ENCODE measurements at regions not wholly inside any gene's neighbourhood (a gene's known extent, or its start where the extent isn't known, plus 50 kb on each side); places are given as distances from the start of the nearest gene placed in this dataset.
"Not testable (repeated sequence)": the region's sequence is repeated elsewhere in the genome, so short reads cannot be mapped to it uniquely, and the experiment has no call there.

DNA sequence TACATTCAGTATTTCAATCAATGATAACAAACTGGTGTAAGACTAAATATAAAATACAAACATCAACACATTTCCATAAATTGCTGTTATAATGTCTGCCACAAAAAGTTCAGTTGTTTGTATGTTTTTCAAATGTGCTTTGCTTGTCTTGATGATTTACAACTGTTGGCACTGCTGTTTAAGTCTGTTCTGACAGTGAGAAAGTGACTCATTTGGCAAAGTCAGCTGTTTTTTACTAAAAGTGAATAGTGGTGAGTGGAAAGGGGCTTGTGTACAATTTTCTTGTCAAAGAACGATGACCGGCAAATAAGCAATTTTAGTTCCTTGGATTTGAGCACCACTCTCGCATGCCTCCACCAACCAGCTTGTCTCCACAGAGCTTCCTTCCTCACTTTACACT lies 244.0 kb downstream of the RTP5 start:
- DNase-seq (ENCODE audit: low spot score): not testable (repeated sequence)

DNA sequence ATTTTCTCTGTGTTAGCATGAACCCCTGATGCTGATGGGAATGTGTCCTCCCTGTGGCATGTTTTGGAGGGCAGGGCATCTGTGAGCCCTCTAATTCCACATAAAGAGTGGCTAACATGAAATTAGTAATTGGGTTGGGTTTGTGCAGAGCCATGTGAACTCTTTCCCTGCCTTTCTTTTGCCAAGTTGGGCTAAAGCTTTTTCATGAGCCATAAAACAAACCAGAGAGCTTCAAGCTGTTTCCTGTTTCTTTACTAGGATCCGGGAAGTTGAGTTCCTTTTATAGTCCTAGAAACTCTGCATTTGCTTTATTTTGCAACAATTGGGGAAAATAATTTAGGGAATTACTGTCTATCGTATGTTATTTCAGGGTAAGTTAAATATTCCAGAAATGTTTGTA lies 247.1 kb downstream of the RTP5 start:
- not testable (repeated sequence) for DNase-seq (ENCODE audit: low spot score)

DNA sequence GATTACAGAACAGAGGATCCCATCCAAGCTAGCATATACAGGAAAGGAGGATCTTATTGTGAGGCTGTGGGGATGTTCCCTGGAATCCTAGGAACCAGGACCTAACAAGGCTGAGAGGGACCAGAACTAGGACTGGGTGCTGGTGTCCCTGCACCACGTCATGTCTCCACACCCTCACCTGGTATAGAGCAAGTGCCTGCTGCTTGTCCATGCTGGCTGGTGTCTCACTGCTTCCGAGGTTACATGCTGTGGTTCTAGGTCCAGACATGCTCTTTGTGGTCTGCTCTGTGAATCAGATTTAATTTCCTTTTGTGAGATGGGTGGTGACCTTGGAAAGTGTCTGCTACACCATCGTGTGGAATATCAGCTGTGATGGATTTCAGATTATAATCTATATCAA lies 247.8 kb downstream of the RTP5 start:
- DNase-seq (ENCODE audit: low spot score): not testable (repeated sequence)

DNA sequence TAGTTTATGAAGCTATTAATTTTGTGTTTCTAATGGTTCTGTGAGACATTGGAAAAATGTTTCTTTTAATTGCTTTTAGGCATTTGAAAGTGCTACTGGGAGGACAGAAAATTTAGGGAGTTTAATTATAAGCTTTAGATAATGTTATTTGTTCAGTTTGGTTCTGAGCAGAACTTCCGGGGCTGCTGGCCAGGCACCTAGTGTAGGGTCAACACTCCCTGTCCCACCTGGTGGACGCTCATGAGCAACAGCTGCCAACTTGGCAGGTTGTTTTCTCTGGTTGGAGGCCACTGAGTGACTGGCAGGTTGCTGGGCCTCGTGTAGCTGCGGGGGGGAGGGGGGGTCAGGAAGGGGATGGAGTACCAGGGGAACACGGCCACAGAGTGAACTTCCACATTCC lies 250.2 kb downstream of the RTP5 start:
- not testable (repeated sequence) for DNase-seq (ENCODE audit: low spot score)

GRCh38 chr2:242130682-242131081 lies 261.2 kb downstream of the RTP5 start:
- DNase-seq (ENCODE audit: low spot score): not testable (repeated sequence)

GRCh38 chr2:242159921-242160320 lies 290.4 kb downstream of the RTP5 start:
- DNase-seq (ENCODE audit: low spot score): not testable (repeated sequence)

- not testable (repeated sequence) for DNase-seq (ENCODE audit: low spot score)
Observed at GRCh38 chr2:242165115-242165514, 295.6 kb downstream of the RTP5 start.

GRCh38 chr2:242171290-242171689 lies 301.8 kb downstream of the RTP5 start:
- not testable (repeated sequence) for DNase-seq (ENCODE audit: low spot score)
